GM19351 (cell line): ENCODE measurements at regions not wholly inside any gene's neighbourhood (a gene's known extent, or its start where the extent isn't known, plus 50 kb on each side); places are given as distances from the start of the nearest gene placed in this dataset.

Experiments
- ATAC-seq: cut with Tn5 transposase; IDR thresholded peaks from one replicate; pipeline ENCODE4 v1.9.1; 2021; ENCODE audit warnings: mild to moderate bottlenecking, moderate library complexity; ENCODE audit not compliant: unreplicated experiment

DNA sequence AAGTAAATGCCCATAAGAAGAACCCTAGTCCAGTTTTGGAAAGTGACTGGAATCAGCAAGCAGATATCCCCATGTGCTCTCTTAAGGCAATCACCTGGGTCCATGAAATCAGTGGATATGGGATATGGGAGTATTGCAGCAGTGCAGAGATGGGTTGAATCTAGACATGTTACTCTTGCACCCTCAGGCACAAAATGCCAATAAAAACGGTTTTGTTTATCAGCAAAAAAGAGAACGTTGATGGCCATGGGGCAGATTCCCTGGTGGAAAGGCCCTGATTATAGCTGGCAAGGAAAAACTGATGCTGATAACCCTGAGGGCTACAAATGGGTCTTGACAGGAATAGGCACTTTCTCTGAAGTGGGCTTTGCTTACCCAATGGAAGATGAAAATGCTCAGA, 380.2 kb upstream of the SEMA6D start:
- no peak for ATAC-seq

DNA sequence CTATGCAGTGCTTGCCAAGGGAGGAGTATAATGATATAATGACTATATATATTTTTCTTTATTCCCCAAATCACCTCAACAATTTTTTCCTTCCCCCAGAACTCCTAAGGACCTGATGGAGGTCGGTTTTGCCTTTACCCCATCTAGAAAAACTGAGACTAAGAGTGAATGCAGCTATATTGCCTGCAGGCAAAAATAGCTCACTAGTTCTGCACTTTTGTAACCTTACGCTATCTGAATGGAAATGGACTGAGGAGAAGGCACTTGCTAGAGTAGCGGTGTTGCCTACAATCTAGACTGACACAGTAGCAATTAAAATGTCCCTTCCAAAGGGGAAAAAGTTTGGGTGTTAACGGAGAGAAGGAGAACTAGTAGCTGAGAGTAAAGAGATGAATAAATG, 379.5 kb upstream of the SEMA6D start:
- no peak for ATAC-seq

DNA sequence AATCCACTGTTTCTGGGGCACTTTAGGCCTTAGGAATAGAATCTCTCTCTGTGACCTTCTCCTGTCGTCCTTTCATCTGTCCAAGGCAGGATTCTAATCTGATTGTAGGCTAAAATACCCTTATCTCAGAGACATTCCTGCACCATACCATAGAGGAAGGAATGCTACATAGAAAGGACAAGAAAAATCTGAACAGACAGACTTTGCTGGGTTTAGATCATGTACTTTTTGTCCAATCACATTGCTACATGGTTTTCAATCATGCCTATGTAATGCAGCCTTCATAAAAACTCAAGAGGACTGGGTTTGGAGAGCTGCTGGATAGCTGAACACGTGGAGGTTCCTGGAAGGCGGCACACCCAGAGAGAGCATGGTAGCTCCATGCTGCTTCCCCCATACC, 378.5 kb upstream of the SEMA6D start:
- no peak for ATAC-seq

DNA sequence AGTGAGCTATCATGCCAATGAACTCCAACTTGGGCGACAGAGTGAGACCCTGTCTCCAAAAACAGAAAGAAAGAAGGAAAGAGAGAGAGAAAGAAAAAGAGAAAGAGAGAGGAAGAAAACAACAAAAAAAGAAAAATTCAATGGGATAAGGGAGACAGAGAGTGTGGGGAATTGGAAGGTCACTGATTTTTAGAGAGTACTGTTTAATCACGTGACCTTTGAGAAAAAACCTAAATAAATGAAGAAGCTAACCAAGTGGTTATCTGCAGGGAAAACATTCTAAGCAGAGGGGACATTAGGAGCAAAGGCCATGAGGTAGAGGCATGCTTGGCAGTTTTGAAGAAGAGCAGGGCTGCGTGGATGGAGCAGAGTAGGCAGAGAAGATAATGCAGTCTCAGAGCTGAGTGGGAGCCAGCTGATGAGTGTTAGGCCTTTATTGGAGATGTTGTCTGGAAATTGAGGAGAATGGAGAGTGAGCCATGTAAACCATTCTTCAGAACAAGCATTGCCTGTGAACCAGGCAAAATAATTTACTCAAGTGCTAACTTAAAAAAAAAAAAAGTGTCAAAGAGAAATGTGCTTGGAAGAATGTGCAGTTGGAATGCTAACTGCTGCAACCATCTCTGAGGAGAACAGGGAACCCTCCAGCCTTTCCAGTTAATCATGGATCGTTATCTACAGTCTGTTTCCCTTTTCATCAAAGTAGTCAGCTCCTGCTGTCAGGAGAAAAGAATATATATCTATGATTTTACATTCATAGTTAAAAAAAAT, 377.3 kb upstream of the SEMA6D start:
- no peak for ATAC-seq

DNA sequence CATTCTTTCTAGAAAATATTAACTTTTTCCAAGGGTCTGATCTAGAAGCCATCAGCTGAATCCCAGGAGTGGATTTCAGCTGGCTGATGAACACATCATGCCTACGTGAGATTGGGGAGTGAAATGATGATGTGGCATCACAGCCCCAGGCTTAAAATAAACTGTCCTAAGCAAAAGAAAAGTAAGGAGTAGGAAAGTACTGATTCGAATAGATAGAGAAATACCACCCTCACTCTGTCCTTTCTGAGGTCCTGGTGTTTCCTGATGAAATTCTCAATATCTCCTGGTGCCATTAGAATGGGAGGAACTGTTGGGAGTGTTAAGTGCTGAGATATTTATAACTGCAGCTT, 376.8 kb upstream of the SEMA6D start:
- ATAC-seq: no peak

DNA sequence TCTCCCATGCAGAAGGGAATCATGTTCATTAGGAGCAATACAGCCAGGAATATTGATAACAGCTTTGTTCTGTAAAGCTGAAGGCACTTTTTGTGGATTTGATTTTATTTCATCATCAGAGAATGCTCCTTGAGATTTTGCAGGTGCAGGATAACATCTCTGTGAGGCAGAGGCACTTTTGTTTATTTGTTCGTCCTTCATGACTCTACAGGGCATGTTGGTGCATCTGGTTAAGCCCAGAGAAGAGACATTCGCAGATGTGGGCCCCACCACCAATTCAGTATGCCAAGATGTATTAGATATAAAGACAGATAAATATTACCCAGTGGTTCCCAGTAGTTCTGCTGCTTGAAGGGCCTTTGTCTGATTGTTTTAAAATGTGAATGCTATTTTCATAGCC, 368.1 kb upstream of the SEMA6D start:
- ATAC-seq: no peak

DNA sequence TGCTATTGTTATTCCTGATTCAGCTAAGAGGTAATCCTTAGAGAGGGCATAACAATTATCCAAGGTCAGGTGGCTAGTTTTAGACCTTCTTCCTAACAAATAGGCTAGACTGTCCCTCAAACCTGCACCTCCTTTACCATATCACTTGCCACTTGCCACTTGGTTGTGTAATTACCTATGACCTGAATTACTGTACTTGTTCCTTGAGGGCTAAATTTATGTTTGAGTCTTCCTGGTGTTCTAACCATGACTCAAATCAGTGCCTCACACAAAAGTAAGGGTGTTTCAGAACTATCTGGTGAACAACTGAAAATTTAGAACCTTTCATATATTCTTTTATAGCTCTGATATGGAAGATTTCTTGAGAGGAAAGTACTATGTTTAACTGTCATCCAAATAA, 365.8 kb upstream of the SEMA6D start:
- no peak for ATAC-seq

DNA sequence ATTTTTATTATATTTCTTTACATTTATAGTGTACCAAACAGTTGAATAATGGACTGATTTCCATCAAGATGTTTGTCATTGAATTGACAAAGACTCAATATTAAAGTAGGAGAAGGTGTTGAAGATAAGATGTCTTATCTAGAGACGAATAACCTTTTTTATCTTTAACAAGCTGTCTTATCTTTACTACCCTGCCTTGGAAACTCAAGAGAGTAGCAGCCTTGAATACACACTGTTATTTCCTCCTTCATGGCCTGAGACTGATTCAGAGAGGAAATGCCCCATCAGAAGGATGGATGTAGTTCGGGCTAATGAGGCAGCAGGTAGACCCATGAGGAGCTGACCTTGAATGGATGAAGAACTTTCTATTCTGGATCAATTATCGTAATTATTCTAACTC, 365.1 kb upstream of the SEMA6D start:
- ATAC-seq: no peak

DNA sequence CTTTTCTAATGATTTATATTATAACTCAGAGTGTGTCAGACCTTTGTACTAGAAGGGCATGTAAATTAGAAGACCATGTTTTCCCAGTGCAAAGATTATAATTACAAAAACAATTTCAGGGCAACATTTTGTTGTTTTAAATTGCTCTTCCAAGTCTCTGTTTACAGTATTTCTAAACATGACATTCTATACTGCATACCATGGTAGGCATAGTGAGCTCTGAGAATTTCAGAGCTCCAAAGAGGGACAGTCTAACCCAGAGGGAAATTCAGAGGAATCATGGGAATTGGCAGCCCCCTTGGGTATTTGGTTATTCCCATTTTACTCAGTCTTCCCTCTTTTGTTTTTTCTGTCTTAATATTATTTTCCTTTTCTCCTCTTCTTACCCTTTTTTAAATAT, 361.5 kb upstream of the SEMA6D start:
- ATAC-seq: no peak

DNA sequence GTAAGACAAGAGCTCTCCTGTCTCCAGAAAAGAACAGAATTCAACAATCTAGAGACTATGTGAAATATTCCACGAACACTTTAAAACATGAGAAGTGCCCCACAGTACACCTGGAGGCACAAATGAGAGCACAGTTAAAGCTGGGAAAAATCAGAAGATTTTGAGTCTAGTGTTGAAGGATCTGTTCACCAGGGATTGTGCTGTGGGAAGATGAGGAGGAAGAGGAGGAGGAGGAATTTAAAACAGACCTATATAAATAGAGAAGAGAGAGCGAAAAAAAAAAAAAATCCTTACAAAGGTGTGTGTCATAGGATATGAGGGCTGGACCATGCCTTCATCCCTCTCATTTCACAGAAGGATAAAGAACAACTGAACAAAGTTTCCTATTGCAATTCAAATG, 361.0 kb upstream of the SEMA6D start:
- ATAC-seq: no peak

DNA sequence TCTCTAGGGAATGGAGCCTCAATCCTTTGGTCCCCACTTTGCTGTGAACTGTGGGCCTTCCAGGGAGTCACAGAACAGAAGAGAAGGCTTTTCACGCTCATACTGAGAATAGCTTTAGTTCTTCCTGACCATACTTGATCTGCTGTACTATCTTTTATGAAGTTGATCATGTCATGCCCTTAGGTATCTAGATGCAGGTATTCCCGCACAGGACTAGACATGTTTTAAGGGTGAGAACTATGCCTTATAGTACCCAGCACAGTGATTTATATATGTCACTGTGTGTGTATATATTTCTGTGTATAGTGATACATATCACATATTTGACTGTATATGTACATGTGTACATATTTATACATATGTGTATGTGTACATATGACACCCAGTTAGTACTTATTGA, 358.4 kb upstream of the SEMA6D start:
- no peak for ATAC-seq

DNA sequence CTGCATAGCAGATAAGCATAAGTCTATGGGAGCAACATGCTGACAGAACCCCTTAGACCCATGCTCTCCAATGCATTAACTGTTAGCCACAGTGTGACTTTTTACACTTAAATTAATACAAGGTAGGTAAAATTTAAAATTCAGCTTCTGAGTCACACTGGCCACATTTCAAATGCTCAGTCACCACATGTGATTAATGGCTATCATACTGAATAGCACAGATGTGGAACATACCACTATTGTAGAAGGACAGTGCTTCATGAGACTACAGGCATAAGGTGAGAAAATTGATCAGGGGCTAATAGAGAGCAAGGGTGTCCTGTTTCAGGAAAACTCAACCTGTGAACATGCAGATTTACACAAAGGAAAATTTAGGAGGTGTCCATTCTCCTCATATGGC, 357.0 kb upstream of the SEMA6D start:
- no peak for ATAC-seq

DNA sequence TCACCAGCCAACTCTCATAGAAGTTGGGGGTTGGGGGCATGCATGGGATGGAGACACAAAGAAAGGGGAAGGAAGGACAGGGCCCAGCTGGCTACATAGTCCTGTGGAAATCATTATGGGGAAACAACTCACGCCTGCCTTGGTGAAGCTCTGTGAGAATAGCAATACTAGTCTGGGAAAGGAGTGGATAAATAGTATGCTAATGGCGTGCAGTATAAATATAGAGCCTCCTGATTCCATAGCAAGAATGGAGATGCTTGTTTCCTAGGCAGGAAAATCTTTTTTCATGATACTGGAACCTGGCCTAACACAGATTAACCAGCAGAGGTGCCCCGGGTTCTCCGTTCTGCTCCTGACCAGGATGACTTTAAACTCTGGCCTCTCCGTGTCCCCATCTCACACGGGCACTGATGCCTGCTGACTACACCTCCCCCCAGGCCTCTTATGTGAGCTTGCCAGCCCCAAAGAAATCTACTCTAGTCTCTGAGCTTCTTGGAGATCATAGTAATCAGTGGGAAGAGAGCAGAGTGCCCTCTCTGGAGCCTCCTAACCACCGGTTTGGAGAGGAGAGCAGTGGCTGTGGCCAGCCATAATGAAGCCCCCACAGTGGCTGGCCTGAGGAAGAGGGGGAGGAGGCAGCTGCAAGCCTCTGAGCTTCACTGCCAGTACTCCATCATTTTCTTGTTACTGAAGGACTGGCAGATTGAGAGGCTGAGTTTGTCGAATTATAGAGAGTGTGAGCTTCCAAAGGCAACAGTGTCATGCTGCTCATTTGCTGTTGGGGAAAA, 355.0 kb upstream of the SEMA6D start:
- no peak for ATAC-seq

DNA sequence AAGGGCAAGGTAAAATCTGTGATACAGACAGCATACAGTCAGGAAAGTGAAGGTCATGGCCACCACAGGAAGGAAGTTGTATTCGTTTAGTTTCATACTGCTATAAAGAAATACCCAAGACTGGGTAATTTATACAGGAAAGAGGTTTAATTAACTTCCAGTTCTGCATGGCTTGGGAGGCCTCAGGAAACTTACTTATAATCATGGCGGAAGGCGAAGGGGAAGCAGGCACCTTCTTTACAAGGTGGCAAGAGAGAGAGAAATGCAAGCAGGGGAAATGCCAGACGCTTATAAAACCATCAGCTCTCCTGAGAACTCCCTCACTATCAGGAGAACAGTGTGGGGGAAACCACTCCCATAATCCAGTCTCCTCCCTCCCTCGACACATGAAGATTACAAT, 353.7 kb upstream of the SEMA6D start:
- no peak for ATAC-seq

DNA sequence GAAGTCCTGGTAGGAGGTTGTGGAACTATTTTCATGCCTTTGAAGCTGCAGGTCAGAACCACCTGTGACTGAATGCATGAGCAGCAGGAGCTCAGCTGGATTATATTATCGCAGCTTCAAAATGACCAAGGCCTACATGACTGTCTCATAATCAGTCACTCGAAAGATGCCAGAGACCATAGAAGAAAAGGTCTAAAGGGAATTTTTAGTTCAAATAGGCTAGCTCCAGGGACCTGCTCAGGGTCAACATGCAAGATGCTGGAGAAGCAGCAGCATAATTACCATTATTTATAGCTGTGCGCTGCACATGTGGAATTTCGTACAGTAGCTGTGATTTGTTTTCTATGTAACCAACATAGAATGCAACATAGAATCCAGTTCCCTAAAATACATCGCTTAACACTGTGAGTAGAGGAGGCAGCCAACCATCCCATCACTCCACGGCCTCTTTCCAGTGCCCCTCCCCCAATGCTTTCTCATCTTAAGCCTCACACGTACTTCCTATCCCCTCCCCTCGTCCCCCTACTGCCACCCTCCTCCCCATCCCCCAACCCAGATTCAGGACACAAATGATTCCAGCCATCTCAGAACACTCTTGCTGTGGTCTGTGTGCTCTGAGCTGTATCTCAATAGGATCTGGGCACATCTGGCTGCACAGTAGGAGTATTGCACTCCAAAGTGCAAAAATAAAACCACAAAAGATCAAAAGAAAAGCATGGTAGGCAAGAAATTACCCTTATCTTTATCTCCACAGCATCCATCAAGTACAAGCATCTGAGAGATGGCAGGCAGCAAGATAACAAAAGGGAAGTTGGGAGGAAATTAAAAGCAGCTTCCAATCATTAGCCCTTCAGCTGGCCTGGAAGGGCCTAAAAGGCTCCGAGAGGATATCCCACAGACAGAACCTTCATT, 352.8 kb upstream of the SEMA6D start:
- ATAC-seq: no peak

DNA sequence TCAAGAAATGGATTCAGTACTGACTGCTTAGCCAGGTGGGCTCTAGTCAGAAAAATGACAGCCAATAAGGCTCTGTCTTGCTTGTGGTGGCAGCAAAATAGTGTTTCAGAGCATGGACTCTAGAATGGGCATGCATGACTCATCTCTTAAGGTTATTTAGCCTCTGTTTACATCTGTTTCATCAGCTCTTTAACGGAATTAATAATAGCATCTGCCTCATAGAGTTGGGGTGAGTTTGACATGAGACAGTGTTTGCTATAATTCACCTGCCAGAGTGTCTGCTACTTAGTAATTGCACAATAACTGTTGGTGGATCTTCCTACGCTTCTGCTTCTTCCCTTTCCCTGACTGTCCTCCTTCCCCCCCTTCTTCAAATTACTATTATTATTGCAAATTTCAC, 350.4 kb upstream of the SEMA6D start:
- no peak for ATAC-seq

DNA sequence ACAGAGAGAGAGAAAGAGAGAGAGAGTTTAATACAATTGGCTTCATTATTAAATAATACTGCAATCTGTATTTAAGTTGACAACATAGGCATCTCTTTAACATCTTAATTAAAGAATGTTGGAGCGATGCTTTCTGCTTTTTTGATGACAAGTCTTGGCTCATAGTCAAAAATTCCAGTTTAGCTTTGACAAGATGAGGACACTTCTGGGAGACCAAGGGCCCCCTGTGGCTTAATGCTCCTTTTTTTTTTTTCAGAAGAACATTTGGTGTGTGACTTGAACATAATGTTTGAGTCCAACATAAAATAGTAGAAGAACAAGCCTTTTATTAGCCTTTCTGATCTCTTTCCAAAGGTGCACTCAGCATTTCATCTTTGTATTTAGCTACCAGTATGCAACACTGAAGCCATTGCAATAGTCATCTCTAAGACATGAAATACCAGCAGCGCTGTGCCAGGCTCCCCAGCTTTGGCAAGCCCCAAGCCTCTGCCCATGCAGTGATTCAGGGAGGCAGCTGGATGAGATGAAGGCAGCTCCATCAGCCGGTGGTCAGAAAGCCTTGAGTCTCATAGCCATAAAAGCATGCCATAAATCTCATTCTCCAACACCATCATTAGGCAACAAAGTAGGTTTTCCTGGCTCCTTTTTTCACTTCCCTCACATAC, 349.4 kb upstream of the SEMA6D start:
- no peak for ATAC-seq

DNA sequence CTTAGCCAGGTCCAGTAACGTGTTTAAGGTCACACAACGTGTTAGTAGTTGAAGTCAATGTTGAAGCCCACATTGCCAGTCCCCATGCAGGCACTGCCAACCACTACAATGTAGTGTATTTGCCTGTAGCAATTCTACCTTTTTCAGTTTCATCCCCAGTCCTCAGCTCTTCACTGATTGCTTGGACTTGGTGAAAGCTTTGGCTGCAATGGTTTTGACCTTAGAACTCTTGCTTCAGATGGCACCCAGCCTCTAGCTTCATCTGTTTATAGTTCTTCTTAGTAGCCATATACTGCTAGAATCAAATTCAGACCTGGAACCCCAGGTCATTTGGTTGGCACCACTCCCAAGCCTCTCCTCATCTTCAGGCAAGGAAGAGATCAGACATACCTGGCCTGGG, 345.4 kb upstream of the SEMA6D start:
- ATAC-seq: no peak

DNA sequence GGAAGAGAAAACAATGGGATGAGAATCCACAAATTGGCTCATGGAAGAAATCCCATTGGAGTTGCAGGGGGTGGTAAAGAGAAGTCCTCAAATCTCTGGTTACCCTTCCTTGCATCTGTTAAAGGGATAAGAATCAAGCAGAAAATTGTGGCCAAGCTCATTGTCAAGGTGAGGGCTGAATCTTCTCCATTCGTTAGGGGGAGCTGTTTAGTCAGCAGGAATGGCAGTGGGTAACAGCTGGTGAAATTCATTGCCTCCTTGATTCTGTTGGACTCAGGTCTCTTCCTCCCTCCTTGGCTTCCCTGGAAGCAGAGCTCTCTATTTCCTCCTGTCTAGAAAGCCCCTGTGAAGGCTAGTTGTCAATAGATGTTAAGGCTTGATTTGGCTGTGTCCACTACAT, 343.1 kb upstream of the SEMA6D start:
- ATAC-seq: no peak

DNA sequence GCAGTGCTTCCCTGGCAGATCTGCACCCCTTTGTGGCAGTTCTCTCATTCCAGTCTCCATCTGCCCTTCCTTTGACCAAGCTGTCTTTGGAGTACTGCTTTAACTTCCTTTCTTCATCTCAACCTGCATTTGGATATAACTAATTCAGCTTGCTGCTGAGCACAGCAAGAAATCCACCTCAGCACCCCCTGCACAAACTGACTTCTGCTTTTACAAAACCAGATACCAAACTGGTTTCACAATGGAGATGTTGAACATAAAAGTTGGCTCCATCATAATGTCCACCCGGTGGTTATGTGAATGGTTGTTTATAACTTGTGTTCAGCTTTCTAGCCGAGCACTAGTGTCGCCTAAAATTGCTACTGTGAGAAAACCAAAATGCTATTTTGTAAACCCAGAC, 341.1 kb upstream of the SEMA6D start:
- no peak for ATAC-seq

DNA sequence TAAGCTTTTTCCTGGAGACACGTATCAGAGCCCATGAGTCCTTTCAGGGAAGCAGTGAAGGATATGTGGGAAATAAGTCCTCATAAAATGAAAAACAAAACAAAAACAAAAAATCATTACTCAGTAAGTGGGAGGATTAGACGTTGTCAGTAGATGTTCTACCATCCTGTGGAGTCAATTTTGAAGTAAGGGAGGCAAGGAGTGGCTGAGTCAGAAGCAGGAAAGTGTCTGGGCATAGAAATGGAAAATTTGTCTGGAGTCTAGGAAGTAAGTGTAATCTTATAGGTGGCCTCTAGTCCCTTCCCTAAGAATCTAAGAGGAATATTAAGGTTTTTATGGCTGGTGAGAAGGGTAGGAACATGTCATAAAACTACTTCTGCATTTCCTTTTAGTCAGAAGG, 339.8 kb upstream of the SEMA6D start:
- ATAC-seq: no peak
